ENCODE measurements at regions not wholly inside any gene's neighbourhood (a gene's known extent, or its start where the extent isn't known, plus 50 kb on each side); places are given as distances from the start of the nearest gene placed in this dataset.

DNA sequence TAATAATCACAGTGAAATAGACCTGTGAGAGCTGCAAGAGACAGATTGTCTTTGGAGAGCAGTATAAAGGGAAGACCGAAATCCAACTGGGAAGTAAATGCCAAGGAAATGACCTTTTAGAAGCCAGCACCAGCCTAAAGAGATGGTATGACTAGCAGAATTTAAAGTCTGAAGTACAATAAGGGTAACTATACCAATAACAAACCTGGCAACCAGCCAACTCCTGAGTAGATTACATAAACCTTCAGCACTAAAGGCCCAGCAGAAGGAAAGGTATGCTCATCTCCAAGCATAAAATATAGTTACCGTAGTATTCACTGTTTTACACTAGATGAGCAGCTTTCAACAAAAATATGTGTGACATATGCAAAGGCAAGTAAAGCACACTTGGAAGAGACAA is 155.1 kb upstream of the SATB1 start (continued):
- no peak for TF ChIP-seq CREB1 (IDR thresholded peaks at IDR 0.05)

DNA sequence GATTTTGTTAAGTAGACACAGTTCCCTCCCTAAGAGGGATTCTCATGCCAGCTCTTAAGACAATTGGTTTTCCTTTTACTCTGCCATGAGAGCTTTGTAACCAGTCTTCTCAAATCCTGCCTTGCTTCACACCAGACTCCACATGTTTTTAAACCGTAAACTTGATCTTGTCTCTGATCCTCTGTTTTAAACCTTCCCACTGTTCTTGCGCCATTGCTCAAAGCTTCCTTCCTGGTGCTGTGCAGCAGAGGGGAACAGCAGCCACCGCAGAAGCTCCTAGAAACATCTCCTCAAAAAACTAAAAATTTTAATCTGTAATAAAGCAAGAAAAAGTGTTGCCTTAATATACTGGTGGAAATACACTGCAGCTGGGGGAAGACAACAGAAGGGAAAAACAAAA is 154.5 kb upstream of the SATB1 start:
- H2BK120ac ChIP-seq (replicated peaks; ENCODE audit: low read depth, low read length), result no peak overlapping the region
- no peak overlapping the region for H4K5ac ChIP-seq (ENCODE audit: insufficient read length, low read depth, low read length)
- no peak overlapping the region for H2AFZ ChIP-seq (ENCODE audit: low read length)
- no peaks in the 10 kb centered on the region for H3K4me1 ChIP-seq (replicated peaks in 1 of 4; ENCODE audit: control insufficient read depth in 3 of 4, insufficient read depth in 4 of 4, low read length in 3 of 4)
- no peak overlapping the region for H2BK15ac ChIP-seq (ENCODE audit: low read length)
- ChIA-PET POLR2A (ENCODE audit: partially characterized antibody) (no interaction called here), CTCF (ENCODE audit: partially characterized antibody) (interaction anchor here (1.0 kb wide), 1 partner anchor 20 kb away, joined by 3 read pairs; no protein-coding TSS in a partner anchor)
- no peak overlapping the region for H3K4ac ChIP-seq (replicated peaks; ENCODE audit: insufficient read length, low read depth, low read length)
- H3K18ac ChIP-seq (ENCODE audit: extremely low read depth, low read length), result no peak overlapping the region
- no peak overlapping the region for H2AK5ac ChIP-seq (ENCODE audit: low read depth, low read length)
- H3K27ac ChIP-seq (ENCODE audit: low read depth, low read length), result no peak overlapping the region
- no peaks in the 10 kb centered on the region for H3K23me2 ChIP-seq (ENCODE audit: low read depth, low read length)
- H3K4me3 ChIP-seq (ENCODE audit: extremely low read depth in 1 of 4, insufficient read depth in 2 of 4, low read depth in 3 of 4, low read length in 4 of 4), result no peak overlapping the region
- no peak overlapping the region for H2BK5ac ChIP-seq (ENCODE audit: low read depth, low read length)
- H4K91ac ChIP-seq (replicated peaks; ENCODE audit: insufficient read length, low read length), result no peak overlapping the region
- H4K20me1 ChIP-seq (replicated peaks in 1 of 2; ENCODE audit: control insufficient read depth in 1 of 2, insufficient read depth in 2 of 2, low read length in 2 of 2), result no peaks in the 10 kb centered on the region
- 71% methylated on average over 3 of the region's 3 CpGs; no CpG with 5 or more reads in 1 of the 2 experiments for WGBS, 2 experiments (ENCODE audit: extremely low coverage in 1 of 2, insufficient coverage in 1 of 2, insufficient read length in 1 of 2, insufficient replicate concordance in 2 of 2, low coverage in 1 of 2, low lambda C conversion rate in 2 of 2, missing lambda C conversion rate in 1 of 2)
- H3K79me1 ChIP-seq (ENCODE audit: low read depth, low read length), result no peaks in the 10 kb centered on the region
- no peak overlapping the region for H2BK12ac ChIP-seq (ENCODE audit: low read depth, low read length)
- H3K9me3 ChIP-seq (ENCODE audit: insufficient read depth in 2 of 2, low read depth in 1 of 2, low read length in 1 of 2), result no peaks in the 10 kb centered on the region
- no peak for FAIRE-seq
- H3K27me3 ChIP-seq (replicated peaks in 1 of 4; ENCODE audit: control insufficient read depth in 3 of 4, extremely low read depth in 1 of 4, insufficient read depth in 3 of 4, low read length in 3 of 4), result no peaks in the 10 kb centered on the region
- H3K9ac ChIP-seq (replicated peaks in 1 of 4; ENCODE audit: extremely low read depth in 1 of 4, low read depth in 3 of 4, low read length in 3 of 4), result no peak overlapping the region
- H3K56ac ChIP-seq (replicated peaks; ENCODE audit: insufficient read length, low read depth, low read length), result no peak overlapping the region
- no peak for DNase-seq (ENCODE audit: low read depth in 1 of 2, low spot score in 2 of 2)
- H3K79me2 ChIP-seq (ENCODE audit: control insufficient read depth in 1 of 2, insufficient read depth in 2 of 2, low read length in 2 of 2), result no peaks in the 10 kb centered on the region
- H3K23ac ChIP-seq (ENCODE audit: insufficient read length), result no peak overlapping the region
- H2BK20ac ChIP-seq (ENCODE audit: low read length), result no peak overlapping the region
- H4K8ac ChIP-seq (ENCODE audit: extremely low read depth, insufficient read depth, low read length), result no peak overlapping the region
- H3K14ac ChIP-seq (ENCODE audit: insufficient read length), result no peak overlapping the region
- no peak overlapping the region for H3K4me2 ChIP-seq (ENCODE audit: insufficient read depth in 1 of 2, low read depth in 2 of 2, low read length in 2 of 2)
- no peaks in the 10 kb centered on the region for H3K36me3 ChIP-seq (ENCODE audit: control insufficient read depth in 2 of 4, insufficient read depth in 4 of 4, low read length in 3 of 4)
- no peak for TF ChIP-seq PHF8 (conservative IDR thresholded peaks at IDR 0.05; ENCODE audit: low read depth, low read length)
- TF ChIP-seq SAP30 (IDR thresholded peaks at IDR 0.05; ENCODE audit: insufficient read depth, insufficient replicate concordance, low read length), result no peak
- TF ChIP-seq EGR1 (IDR thresholded peaks at IDR 0.05; ENCODE audit: borderline replicate concordance, low read depth, low read length), result no peak
- no peak for TF ChIP-seq CREB1 (IDR thresholded peaks at IDR 0.05)
- no peak for TF ChIP-seq BRCA1 (IDR thresholded peaks at IDR 0.05; ENCODE audit: low read depth, low read length)
- TF ChIP-seq, protein P1, sequence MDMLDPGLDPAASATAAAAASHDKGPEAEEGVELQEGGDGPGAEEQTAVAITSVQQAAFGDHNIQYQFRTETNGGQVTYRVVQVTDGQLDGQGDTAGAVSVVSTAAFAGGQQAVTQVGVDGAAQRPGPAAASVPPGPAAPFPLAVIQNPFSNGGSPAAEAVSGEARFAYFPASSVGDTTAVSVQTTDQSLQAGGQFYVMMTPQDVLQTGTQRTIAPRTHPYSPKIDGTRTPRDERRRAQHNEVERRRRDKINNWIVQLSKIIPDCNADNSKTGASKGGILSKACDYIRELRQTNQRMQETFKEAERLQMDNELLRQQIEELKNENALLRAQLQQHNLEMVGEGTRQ (IDR thresholded peaks at IDR 0.05; ENCODE audit: low read length), result no peak
- TF ChIP-seq CBX5 (IDR thresholded peaks at IDR 0.05; ENCODE audit: low read depth, low read length), result no peak
- TF ChIP-seq TBP (IDR thresholded peaks at IDR 0.05; ENCODE audit: low read depth, low read length), result no peak
- TF ChIP-seq NANOG (IDR thresholded peaks at IDR 0.05; ENCODE audit: insufficient read depth, low read depth, low read length, poor library complexity, severe bottlenecking), result no peak
- TF ChIP-seq KDM4A (IDR thresholded peaks at IDR 0.05; ENCODE audit: low read depth, low read length, severe bottlenecking), result no peak
- no peak for TF ChIP-seq GTF2F1 (IDR thresholded peaks at IDR 0.05; ENCODE audit: borderline replicate concordance, low read depth, low read length)
- no peak for TF ChIP-seq JUN (IDR thresholded peaks at IDR 0.05; ENCODE audit: low read depth, low read length)

All from H1 (cell line).